Breast epithelium (tissue), 3 donors: ENCODE measurements at regions not wholly inside any gene's neighbourhood (a gene's known extent, or its start where the extent isn't known, plus 50 kb on each side); places are given as distances from the start of the nearest gene placed in this dataset.

Experiments
- POLR2AphosphoS5 ChIP-seq, 3 donors: sonication (generic); formaldehyde crosslinking; IDR thresholded peaks; one replicate each; pipeline ENCODE4 v1.6.1; 2017; ENCODE audit warnings: antibody characterized with exemption in 3 of 3
- TF ChIP-seq, protein P1 (sequence below), 3 donors: fragments of 450-650 bp; IDR thresholded peaks; one replicate each; pipeline ENCODE4 v1.5.1; 2016 to 2017; ENCODE audit warnings: antibody characterized with exemption in 3 of 3, mild to moderate bottlenecking in 3 of 3, moderate library complexity in 3 of 3

DNA sequence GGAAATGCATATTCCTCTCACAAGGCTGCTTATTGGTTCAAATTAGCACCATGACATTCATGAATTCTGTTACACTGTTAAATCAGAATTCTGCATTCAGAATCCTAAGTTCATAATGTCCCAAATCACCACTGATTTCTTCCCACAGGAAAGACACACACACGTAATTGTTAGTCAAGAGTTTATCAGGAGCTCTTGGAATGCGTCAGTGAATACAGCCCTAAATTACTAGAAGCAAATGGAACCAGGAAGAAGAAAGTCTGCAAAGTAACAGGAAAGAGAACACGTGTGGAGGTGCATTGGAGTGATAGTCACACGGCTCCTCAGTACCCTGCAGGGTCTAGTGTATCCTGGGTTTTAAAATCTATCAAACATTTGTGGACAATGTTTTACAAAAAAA is 110.2 kb downstream of the ANXA2R start:
- TF ChIP-seq, protein P1, sequence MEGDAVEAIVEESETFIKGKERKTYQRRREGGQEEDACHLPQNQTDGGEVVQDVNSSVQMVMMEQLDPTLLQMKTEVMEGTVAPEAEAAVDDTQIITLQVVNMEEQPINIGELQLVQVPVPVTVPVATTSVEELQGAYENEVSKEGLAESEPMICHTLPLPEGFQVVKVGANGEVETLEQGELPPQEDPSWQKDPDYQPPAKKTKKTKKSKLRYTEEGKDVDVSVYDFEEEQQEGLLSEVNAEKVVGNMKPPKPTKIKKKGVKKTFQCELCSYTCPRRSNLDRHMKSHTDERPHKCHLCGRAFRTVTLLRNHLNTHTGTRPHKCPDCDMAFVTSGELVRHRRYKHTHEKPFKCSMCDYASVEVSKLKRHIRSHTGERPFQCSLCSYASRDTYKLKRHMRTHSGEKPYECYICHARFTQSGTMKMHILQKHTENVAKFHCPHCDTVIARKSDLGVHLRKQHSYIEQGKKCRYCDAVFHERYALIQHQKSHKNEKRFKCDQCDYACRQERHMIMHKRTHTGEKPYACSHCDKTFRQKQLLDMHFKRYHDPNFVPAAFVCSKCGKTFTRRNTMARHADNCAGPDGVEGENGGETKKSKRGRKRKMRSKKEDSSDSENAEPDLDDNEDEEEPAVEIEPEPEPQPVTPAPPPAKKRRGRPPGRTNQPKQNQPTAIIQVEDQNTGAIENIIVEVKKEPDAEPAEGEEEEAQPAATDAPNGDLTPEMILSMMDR (IDR thresholded peaks at IDR 0.05) = no peak
- TF ChIP-seq POLR2AphosphoS5 (IDR thresholded peaks at IDR 0.05) = no peak
